ENCODE measurements at regions not wholly inside any gene's neighbourhood (a gene's known extent, or its start where the extent isn't known, plus 50 kb on each side); places are given as distances from the start of the nearest gene placed in this dataset.

DNA sequence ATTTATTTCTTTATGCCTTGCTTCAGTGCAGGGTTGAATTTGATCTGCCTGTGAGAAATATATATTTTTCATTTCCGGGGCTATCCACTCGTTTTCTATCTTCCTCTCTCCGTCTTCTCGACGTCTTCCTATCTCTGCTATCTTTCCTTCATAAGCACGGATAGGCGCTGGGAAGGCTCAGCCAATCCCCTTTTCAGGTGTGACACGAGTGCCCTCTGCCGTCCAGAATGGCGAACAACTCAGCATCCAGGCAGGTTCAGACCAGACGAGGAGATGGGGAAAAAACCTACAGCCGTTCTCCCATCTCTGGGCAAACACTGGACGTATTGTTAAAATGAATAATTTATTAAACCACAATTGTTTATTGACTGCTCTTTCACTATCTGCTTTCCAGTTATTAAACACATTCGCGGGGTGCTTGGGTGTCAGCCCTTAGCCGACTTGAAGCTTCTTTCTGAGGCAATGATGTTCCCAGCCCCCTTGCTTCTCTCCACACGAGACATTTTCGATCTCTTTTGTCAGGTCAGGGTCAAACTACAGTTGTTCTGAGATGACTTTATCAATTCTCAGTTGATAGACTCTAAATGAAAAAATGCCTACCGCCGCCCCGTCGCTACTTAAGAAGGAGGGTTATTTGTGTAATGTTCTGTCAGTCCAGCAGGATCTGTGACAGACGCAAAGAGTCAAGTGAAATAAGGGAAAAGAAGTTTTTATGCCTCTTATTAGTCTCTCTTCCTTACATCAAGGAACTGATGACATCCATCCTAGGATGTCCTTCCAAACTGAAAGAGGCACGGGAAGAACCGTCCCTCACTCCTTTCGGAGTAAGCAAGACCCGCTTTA is 96.3 kb upstream of the NOCT start:
- Histone ChIP-seq H3K4me3 (ENCODE audit: low read length) (no peak overlapping the region), H3K27me3 (ENCODE audit: control insufficient read depth, insufficient read depth, low read length) (no peaks in the 10 kb centered on the region), H3K9me3 (ENCODE audit: control insufficient read depth, low read length) (no peaks in the 10 kb centered on the region), H3K36me3 (ENCODE audit: control insufficient read depth, insufficient read depth, low read length) (no peaks in the 10 kb centered on the region), H3K9ac (ENCODE audit: low read length) (no peak overlapping the region), H3K4me1 (ENCODE audit: control insufficient read depth, insufficient read depth, low read length) (no peaks in the 10 kb centered on the region)

DNA sequence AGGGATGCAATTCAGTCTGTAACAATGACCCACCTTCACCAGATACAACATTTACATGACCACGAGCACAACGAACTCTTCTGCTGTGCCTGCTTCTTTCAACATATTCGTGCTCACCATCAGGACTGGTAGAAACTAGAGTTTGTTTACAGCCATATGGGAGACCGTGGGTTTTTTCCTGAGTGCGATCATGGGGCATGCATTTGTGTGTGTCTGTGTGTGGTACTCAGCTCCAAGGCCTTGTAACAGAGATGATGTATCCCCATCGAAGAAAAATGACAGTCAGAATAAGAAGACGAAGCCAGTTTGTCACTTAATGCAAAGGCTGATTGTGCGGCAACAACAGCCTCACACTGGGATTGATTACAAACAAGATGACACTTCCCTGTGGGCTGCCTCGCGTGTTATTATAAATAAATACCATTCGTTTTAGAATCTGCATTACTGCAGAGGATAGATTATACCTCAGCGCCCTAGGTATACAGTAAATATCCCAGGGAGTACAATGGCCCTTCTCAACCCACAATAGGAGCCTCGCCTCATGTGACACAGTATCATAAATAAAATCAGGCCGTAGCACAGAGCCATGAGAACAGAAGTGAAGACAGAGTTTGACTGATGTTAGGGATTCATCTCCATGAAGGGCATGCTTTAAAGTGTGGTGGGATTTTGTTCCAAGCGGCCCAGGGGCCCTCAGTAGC is 97.3 kb upstream of the NOCT start:
- no peak overlapping the region for H3K9ac ChIP-seq (ENCODE audit: low read length)
- peaks cover 2% of the 10 kb centered on the region for H3K4me1 ChIP-seq (ENCODE audit: control insufficient read depth, insufficient read depth, low read length)
- no peaks in the 10 kb centered on the region for H3K27me3 ChIP-seq (ENCODE audit: control insufficient read depth, insufficient read depth, low read length)
- H3K9me3 ChIP-seq (ENCODE audit: control insufficient read depth, low read length): no peaks in the 10 kb centered on the region
- H3K36me3 ChIP-seq (ENCODE audit: control insufficient read depth, insufficient read depth, low read length): no peaks in the 10 kb centered on the region
- no peak overlapping the region for H3K4me3 ChIP-seq (ENCODE audit: low read length)

DNA sequence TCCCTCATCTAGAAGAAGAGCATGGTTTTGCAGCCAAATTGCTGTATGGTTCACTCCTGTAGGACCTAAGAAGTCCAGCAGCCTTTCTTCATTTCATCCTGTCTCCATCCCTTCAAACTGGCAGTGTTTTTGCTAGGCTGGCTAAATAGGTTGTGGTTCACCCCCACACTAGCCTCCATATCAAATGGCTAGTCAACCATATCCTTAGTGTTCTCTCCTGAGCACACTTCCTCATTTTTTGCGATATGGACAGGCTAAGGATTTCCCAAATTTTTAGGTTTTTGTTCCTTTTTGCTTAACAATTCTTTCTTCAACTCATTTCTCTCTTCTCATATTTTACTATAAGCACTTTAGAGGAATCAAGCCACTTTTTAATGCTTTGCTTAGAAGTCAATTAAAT is 98.8 kb upstream of the NOCT start:
- Histone ChIP-seq H3K9ac (ENCODE audit: low read length) (no peak overlapping the region), H3K36me3 (ENCODE audit: control insufficient read depth, insufficient read depth, low read length) (no peaks in the 10 kb centered on the region), H3K4me3 (ENCODE audit: low read length) (no peak overlapping the region)

DNA sequence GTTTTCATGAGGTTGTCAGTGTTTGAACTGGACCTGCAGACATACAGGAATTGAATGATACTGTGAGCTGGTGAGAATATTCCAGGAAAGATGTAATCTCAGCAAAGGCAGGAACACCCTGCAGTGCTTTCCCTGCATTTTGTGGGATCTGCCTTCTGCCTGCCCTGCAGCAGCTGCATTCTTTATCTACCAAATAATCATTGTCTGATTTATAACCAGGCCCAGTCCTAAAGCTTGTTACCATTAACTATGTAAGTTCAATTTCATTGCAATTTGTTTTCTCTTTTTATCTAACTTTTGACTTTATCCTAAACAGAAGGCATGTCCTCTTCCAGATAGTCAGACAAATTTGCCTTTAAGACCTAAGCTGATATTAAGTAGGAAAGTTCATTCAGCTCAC is 99.8 kb upstream of the NOCT start:
- Histone ChIP-seq H3K27me3 (ENCODE audit: control insufficient read depth, insufficient read depth, low read length) (no peaks in the 10 kb centered on the region), H3K4me1 (ENCODE audit: control insufficient read depth, insufficient read depth, low read length) (peaks cover 25% of the 10 kb centered on the region), H3K9ac (ENCODE audit: low read length) (no peak overlapping the region), H3K36me3 (ENCODE audit: control insufficient read depth, insufficient read depth, low read length) (no peaks in the 10 kb centered on the region), H3K9me3 (ENCODE audit: control insufficient read depth, low read length) (no peaks in the 10 kb centered on the region), H3K4me3 (ENCODE audit: low read length) (no peak overlapping the region)

More for the DNA sequence above, 98.8 kb upstream of the NOCT start:
- Histone ChIP-seq H3K9me3 (ENCODE audit: control insufficient read depth, low read length) (no peaks in the 10 kb centered on the region), H3K4me1 (ENCODE audit: control insufficient read depth, insufficient read depth, low read length) (peaks cover 16% of the 10 kb centered on the region), H3K27me3 (ENCODE audit: control insufficient read depth, insufficient read depth, low read length) (no peaks in the 10 kb centered on the region)

- H3K9me3 ChIP-seq (ENCODE audit: control insufficient read depth, low read length): no peaks in the 10 kb centered on the region
- H3K4me3 ChIP-seq (ENCODE audit: low read length): peak overlapping the region; percentile 33
- H3K4me1 ChIP-seq (ENCODE audit: control insufficient read depth, insufficient read depth, low read length): peaks cover 36% of the 10 kb centered on the region
- H3K9ac ChIP-seq (ENCODE audit: low read length): peak overlapping the region; percentile 57
- H3K36me3 ChIP-seq (ENCODE audit: control insufficient read depth, insufficient read depth, low read length): no peaks in the 10 kb centered on the region
- no peaks in the 10 kb centered on the region for H3K27me3 ChIP-seq (ENCODE audit: control insufficient read depth, insufficient read depth, low read length)
Measured at GRCh38 chr4:138912704-138913340, 102.8 kb upstream of the NOCT start.

DNA sequence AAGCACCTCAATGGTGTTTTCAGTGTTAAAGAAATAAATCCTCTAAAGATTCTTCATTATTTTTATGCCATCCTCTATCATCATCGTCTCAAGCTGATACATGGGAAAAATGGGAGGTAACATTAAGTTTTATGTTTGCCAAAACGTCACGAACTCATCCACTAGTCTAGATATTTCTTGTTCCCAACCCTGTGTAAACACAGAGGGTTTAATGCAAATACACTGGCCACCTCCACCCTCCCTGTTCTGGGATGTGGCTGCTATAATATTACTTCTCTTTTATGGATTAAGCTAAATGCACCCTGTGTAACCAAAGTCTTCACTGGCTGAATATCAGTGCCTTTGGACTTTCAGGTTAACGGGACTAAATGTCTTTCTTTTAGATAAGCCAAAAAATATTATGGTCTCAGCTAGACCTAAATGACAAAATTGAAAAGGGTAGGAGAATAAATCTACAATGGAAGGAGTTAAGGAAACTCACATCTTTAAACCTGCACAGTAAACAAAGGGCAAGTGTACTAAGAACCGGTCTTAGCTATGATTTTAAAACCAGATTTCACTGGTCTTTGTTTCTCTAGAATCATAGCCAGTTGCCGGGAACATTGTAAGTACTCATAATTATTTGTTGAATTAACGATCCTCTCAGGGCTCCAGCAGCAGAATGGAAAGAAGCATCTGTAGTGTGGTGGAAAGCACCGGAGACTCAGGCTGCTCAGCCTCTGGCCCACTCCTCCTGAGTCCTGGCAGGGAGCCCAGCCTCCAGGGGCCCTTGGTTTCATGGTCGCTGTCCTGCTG is 103.5 kb upstream of the NOCT start:
- no peaks in the 10 kb centered on the region for H3K27me3 ChIP-seq (ENCODE audit: control insufficient read depth, insufficient read depth, low read length)

GRCh38 chr4:138910914-138911336 is 104.7 kb upstream of the NOCT start:
- Histone ChIP-seq H3K4me1 (ENCODE audit: control insufficient read depth, insufficient read depth, low read length) (peaks cover 36% of the 10 kb centered on the region), H3K9me3 (ENCODE audit: control insufficient read depth, low read length) (no peaks in the 10 kb centered on the region), H3K36me3 (ENCODE audit: control insufficient read depth, insufficient read depth, low read length) (no peaks in the 10 kb centered on the region), H3K4me3 (ENCODE audit: low read length) (no peak overlapping the region), H3K9ac (ENCODE audit: low read length) (peak overlapping the region; percentile 58), H3K27me3 (ENCODE audit: control insufficient read depth, insufficient read depth, low read length) (no peaks in the 10 kb centered on the region)

More for the DNA sequence above, 103.5 kb upstream of the NOCT start:
- Histone ChIP-seq H3K36me3 (ENCODE audit: control insufficient read depth, insufficient read depth, low read length) (no peaks in the 10 kb centered on the region), H3K9ac (ENCODE audit: low read length) (peak overlapping the region; percentile 58), H3K9me3 (ENCODE audit: control insufficient read depth, low read length) (no peaks in the 10 kb centered on the region), H3K4me3 (ENCODE audit: low read length) (peak overlapping the region; percentile 33), H3K4me1 (ENCODE audit: control insufficient read depth, insufficient read depth, low read length) (peaks cover 36% of the 10 kb centered on the region)

- Histone ChIP-seq H3K36me3 (ENCODE audit: control insufficient read depth, insufficient read depth, low read length) (no peaks in the 10 kb centered on the region), H3K4me3 (ENCODE audit: low read length) (no peak overlapping the region), H3K27me3 (ENCODE audit: control insufficient read depth, insufficient read depth, low read length) (no peaks in the 10 kb centered on the region), H3K4me1 (ENCODE audit: control insufficient read depth, insufficient read depth, low read length) (peaks cover 36% of the 10 kb centered on the region), H3K9me3 (ENCODE audit: control insufficient read depth, low read length) (no peaks in the 10 kb centered on the region), H3K9ac (ENCODE audit: low read length) (no peak overlapping the region)
Measured at GRCh38 chr4:138910195-138910913, 105.2 kb upstream of the NOCT start.

DNA sequence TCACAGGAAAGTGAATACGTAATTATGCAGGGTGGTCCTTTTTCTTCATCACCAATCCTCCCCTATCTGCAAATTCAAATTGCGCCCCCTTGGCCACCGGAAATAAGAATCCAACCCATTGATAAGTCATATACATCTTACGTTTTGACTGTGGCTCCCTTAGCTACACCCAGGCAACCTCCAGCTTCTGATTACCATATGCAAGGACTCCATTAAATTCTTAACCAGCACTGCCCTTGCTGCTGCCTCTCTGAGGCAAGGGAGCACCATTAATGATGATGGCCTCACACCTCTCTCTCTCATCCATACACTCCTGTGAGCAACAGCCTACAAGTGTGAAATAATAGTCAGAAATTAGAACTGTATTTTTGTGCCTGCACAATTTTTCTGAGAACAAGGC is 106.0 kb upstream of the NOCT start:
- no peak overlapping the region for H3K9ac ChIP-seq (ENCODE audit: low read length)
- H3K27me3 ChIP-seq (ENCODE audit: control insufficient read depth, insufficient read depth, low read length): no peaks in the 10 kb centered on the region
- no peak overlapping the region for H3K4me3 ChIP-seq (ENCODE audit: low read length)
- peaks cover 36% of the 10 kb centered on the region for H3K4me1 ChIP-seq (ENCODE audit: control insufficient read depth, insufficient read depth, low read length)
- no peaks in the 10 kb centered on the region for H3K36me3 ChIP-seq (ENCODE audit: control insufficient read depth, insufficient read depth, low read length)
- no peaks in the 10 kb centered on the region for H3K9me3 ChIP-seq (ENCODE audit: control insufficient read depth, low read length)

DNA sequence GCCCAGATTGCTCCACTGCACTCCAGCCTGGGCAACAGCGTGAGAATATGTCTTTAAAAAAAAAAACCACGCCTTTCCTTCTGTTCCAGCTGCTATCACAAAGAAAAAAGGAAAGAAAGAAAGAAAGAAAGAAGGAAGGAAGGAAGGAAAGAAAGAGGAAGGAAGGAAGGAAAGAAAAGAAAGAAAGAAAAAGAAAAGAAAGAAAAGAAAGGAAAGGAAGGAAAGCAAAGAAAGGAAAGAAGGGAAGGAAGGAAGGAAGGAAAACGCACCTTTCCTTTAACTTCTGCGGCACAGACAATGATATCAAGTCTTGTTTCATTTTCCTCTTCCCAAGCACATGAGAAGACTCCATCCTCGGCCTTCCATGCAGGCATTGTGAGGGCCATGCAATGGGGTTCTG is 107.4 kb upstream of the NOCT start:
- H3K27me3 ChIP-seq (ENCODE audit: control insufficient read depth, insufficient read depth, low read length): no peaks in the 10 kb centered on the region
- H3K9me3 ChIP-seq (ENCODE audit: control insufficient read depth, low read length): no peaks in the 10 kb centered on the region
- peaks cover 32% of the 10 kb centered on the region for H3K4me1 ChIP-seq (ENCODE audit: control insufficient read depth, insufficient read depth, low read length)
- no peak overlapping the region for H3K4me3 ChIP-seq (ENCODE audit: low read length)
- no peak overlapping the region for H3K9ac ChIP-seq (ENCODE audit: low read length)
- no peaks in the 10 kb centered on the region for H3K36me3 ChIP-seq (ENCODE audit: control insufficient read depth, insufficient read depth, low read length)

DNA sequence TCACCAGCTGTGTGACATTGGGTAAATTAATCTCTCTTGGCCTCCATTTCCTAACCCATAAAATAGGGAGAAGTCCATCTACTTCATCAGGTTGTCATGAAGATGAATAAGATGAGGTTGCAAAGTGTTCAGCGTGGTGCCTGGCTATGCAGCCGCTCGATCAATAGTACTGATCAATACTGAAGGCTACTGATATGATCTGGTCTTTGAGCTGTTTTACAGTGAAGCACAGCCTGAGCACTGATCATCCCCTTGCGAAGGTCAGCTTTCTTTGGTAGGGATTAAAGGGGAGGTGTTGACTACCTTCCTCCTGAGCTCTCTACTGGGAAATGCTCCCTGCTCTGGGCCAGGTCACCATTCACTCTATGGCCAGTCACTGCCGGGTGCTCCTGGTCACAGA is 108.4 kb upstream of the NOCT start:
- Histone ChIP-seq H3K9me3 (ENCODE audit: control insufficient read depth, low read length) (no peaks in the 10 kb centered on the region), H3K4me3 (ENCODE audit: low read length) (no peak overlapping the region), H3K9ac (ENCODE audit: low read length) (no peak overlapping the region), H3K36me3 (ENCODE audit: control insufficient read depth, insufficient read depth, low read length) (no peaks in the 10 kb centered on the region), H3K4me1 (ENCODE audit: control insufficient read depth, insufficient read depth, low read length) (peaks cover 24% of the 10 kb centered on the region), H3K27me3 (ENCODE audit: control insufficient read depth, insufficient read depth, low read length) (no peaks in the 10 kb centered on the region)
